Liver (tissue), 8 donors: ENCODE measurements at regions not wholly inside any gene's neighbourhood (a gene's known extent, or its start where the extent isn't known, plus 50 kb on each side); places are given as distances from the start of the nearest gene placed in this dataset.

ENCODE experiments used
- DNase-seq: peaks from one replicate; pipeline ENCODE4 v3.0.0-alpha.2; 2017; ENCODE audit warnings: low spot score
- H3K27ac ChIP-seq, 2 donors: one replicate each; pipeline ENCODE4 v1.7.0; 2013; ENCODE audit warnings: inconsistent platforms in 2 of 2, low read length in 2 of 2, control low read depth in 1 of 2, low read depth in 1 of 2, mild to moderate bottlenecking in 1 of 2
- H3K27me3 ChIP-seq, 4 donors: one replicate each; pipeline versions ENCODE4 v1.6.1 to v1.7.0; 2013; ENCODE audit warnings: low read length in 3 of 4, inconsistent platforms in 1 of 4, mild to moderate bottlenecking in 1 of 4, moderate library complexity in 1 of 4; ENCODE audit not compliant: control insufficient read depth in 4 of 4, insufficient read depth in 4 of 4
- H3K36me3 ChIP-seq, 4 donors: one replicate each; pipeline versions ENCODE4 v1.6.1 to v1.7.0; 2013; ENCODE audit warnings: low read length in 3 of 4, mild to moderate bottlenecking in 3 of 4, low read depth in 1 of 4, moderate library complexity in 1 of 4; ENCODE audit not compliant: control insufficient read depth in 4 of 4, insufficient read depth in 3 of 4
- H3K4me1 ChIP-seq, 4 donors: one replicate each; pipeline versions ENCODE4 v1.6.1 to v1.7.0; 2013; ENCODE audit warnings: low read length in 3 of 4, mild to moderate bottlenecking in 3 of 4, moderate library complexity in 1 of 4; ENCODE audit not compliant: control insufficient read depth in 4 of 4, insufficient read depth in 4 of 4
- H3K4me3 ChIP-seq, 3 donors: one replicate each; pipeline versions ENCODE4 v1.6.1 to v1.7.0; 2013; ENCODE audit warnings: low read length in 3 of 3, control low read depth in 1 of 3, low read depth in 1 of 3, mild to moderate bottlenecking in 1 of 3
- H3K9ac ChIP-seq, 2 donors: one replicate each; pipeline ENCODE4 v1.7.0; 2013; ENCODE audit warnings: low read length in 2 of 2, mild to moderate bottlenecking in 2 of 2, moderate library complexity in 2 of 2, control low read depth in 1 of 2, low read depth in 1 of 2
- H3K9me3 ChIP-seq, 4 donors: one replicate each; pipeline versions ENCODE4 v1.6.1 to v1.7.0; 2013; ENCODE audit warnings: low read length in 3 of 4; ENCODE audit not compliant: control insufficient read depth in 4 of 4
- EGR1 ChIP-seq, 2 donors: IDR thresholded peaks; 2 replicates each; pipeline ENCODE4 v1.6.1; 2016 to 2018; ENCODE audit warnings: antibody characterized with exemption in 2 of 2, low read depth in 2 of 2
- FOXA1 ChIP-seq: IDR thresholded peaks from 2 replicates; pipeline ENCODE4 v1.6.1; 2016; ENCODE audit warnings: antibody characterized with exemption
- FOXA2 ChIP-seq: IDR thresholded peaks from 2 replicates; pipeline ENCODE4 v1.6.1; 2016; ENCODE audit warnings: antibody characterized with exemption
- GABPA ChIP-seq, 2 donors: IDR thresholded peaks in 1 of 2; conservative IDR thresholded peaks in 1 of 2; 2 replicates each; pipeline ENCODE4 v1.6.1; 2016; ENCODE audit warnings: antibody characterized with exemption in 2 of 2, mild to moderate bottlenecking in 1 of 2, moderate library complexity in 1 of 2
- HNF4A ChIP-seq, 2 donors: conservative IDR thresholded peaks; 2 replicates each; pipeline ENCODE4 v1.6.1; 2016; ENCODE audit warnings: antibody characterized with exemption in 2 of 2, mild to moderate bottlenecking in 2 of 2
- HNF4G ChIP-seq: IDR thresholded peaks from 2 replicates; pipeline ENCODE4 v1.6.1; 2016; ENCODE audit warnings: antibody characterized with exemption
- JUND ChIP-seq, 2 donors: IDR thresholded peaks; 2 replicates each; pipeline ENCODE4 v1.6.1; 2016; ENCODE audit warnings: antibody characterized with exemption in 2 of 2
- NR2F2 ChIP-seq: IDR thresholded peaks from 2 replicates; pipeline ENCODE4 v1.6.1; 2016; ENCODE audit warnings: antibody characterized with exemption
- RAD21 ChIP-seq, 2 donors: IDR thresholded peaks; 2 replicates each; pipeline ENCODE4 v1.6.1; 2016; ENCODE audit warnings: antibody characterized with exemption in 2 of 2, mild to moderate bottlenecking in 2 of 2
- RXRA ChIP-seq, 2 donors: IDR thresholded peaks; 2 replicates each; pipeline ENCODE4 v1.6.1; 2017 to 2018; ENCODE audit warnings: antibody characterized with exemption in 2 of 2, mild to moderate bottlenecking in 1 of 2
- SP1 ChIP-seq: IDR thresholded peaks from 2 replicates; pipeline ENCODE4 v1.6.1; 2018; ENCODE audit warnings: antibody characterized with exemption, mild to moderate bottlenecking
- TAF1 ChIP-seq: conservative IDR thresholded peaks from 2 replicates; pipeline ENCODE4 v1.6.1; 2016; ENCODE audit warnings: antibody characterized with exemption, mild to moderate bottlenecking
- YY1 ChIP-seq: IDR thresholded peaks from 2 replicates; pipeline ENCODE4 v1.6.1; 2016; ENCODE audit warnings: antibody characterized with exemption, mild to moderate bottlenecking
- WGBS: extraction: QIAGEN DNeasy Blood & Tissue Kit; methylation state at CpG from one replicate; pipeline ENCODE4 v1.1.7; 2013; 5-methylcytosine and 5-hydroxymethylcytosine counted together
- TF ChIP-seq, protein P1 (sequence below): IDR thresholded peaks from 2 replicates; pipeline ENCODE4 v1.6.1; 2016; ENCODE audit warnings: antibody characterized with exemption
- TF ChIP-seq, protein P2 (sequence below): IDR thresholded peaks from 2 replicates; pipeline ENCODE4 v1.6.1; 2016; ENCODE audit warnings: antibody characterized with exemption
- TF ChIP-seq, protein P3 (sequence below): fragments of 150-350 bp; IDR thresholded peaks from 2 replicates; pipeline ENCODE4 v1.5.1; 2017; ENCODE audit warnings: improper control_type of control experiment, low read depth, low read length; ENCODE audit not compliant: missing input control
- TF ChIP-seq, protein P4 (sequence below): IDR thresholded peaks from 2 replicates; pipeline ENCODE4 v1.6.1; 2016; ENCODE audit warnings: antibody characterized with exemption, mild to moderate bottlenecking
- donor health status: healthy.
- donor health status: healthy.
- donor health status: healthy.
- donor health status: healthy.
- donor health status: healthy.

DNA sequence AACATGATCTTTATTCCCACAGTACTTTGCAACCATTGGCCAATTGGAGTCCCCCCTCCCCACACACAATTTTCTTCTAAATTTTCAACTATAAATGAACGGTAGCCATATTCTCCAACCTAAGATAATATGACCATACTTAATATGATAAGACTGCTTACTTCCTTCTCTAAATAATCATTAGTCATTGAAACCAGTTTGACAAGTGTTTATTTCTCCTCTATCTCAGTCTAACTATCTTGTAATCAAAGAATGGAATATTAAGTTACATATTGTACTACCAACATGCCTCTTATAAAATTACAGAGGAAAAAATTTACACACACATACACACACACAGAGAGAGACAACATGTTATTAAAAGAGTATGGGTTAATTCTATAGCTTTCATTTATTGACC lies 567.4 kb upstream of the TMPRSS15 start:
- TF ChIP-seq NR2F2 (no peak), GABPA (IDR thresholded peaks at IDR 0.05 in 1 of 2, conservative IDR thresholded peaks at IDR 0.05 in 1 of 2) (no peak), HNF4G (no peak), RXRA (IDR thresholded peaks at IDR 0.05) (no peak), YY1 (no peak), RAD21 (IDR thresholded peaks at IDR 0.05) (no peak), SP1 (no peak), TAF1 (no peak), FOXA1 (no peak), FOXA2 (no peak), HNF4A (conservative IDR thresholded peaks at IDR 0.05) (no peak), EGR1 (IDR thresholded peaks at IDR 0.05; ENCODE audit: low read depth in 2 of 2) (no peak)
- TF ChIP-seq, protein P1, sequence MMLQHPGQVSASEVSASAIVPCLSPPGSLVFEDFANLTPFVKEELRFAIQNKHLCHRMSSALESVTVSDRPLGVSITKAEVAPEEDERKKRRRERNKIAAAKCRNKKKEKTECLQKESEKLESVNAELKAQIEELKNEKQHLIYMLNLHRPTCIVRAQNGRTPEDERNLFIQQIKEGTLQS, result no peak
- TF ChIP-seq, protein P2, sequence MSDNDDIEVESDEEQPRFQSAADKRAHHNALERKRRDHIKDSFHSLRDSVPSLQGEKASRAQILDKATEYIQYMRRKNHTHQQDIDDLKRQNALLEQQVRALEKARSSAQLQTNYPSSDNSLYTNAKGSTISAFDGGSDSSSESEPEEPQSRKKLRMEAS, result no peak
- TF ChIP-seq, protein P3, sequence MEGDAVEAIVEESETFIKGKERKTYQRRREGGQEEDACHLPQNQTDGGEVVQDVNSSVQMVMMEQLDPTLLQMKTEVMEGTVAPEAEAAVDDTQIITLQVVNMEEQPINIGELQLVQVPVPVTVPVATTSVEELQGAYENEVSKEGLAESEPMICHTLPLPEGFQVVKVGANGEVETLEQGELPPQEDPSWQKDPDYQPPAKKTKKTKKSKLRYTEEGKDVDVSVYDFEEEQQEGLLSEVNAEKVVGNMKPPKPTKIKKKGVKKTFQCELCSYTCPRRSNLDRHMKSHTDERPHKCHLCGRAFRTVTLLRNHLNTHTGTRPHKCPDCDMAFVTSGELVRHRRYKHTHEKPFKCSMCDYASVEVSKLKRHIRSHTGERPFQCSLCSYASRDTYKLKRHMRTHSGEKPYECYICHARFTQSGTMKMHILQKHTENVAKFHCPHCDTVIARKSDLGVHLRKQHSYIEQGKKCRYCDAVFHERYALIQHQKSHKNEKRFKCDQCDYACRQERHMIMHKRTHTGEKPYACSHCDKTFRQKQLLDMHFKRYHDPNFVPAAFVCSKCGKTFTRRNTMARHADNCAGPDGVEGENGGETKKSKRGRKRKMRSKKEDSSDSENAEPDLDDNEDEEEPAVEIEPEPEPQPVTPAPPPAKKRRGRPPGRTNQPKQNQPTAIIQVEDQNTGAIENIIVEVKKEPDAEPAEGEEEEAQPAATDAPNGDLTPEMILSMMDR, result no peak
- TF ChIP-seq, protein P4, sequence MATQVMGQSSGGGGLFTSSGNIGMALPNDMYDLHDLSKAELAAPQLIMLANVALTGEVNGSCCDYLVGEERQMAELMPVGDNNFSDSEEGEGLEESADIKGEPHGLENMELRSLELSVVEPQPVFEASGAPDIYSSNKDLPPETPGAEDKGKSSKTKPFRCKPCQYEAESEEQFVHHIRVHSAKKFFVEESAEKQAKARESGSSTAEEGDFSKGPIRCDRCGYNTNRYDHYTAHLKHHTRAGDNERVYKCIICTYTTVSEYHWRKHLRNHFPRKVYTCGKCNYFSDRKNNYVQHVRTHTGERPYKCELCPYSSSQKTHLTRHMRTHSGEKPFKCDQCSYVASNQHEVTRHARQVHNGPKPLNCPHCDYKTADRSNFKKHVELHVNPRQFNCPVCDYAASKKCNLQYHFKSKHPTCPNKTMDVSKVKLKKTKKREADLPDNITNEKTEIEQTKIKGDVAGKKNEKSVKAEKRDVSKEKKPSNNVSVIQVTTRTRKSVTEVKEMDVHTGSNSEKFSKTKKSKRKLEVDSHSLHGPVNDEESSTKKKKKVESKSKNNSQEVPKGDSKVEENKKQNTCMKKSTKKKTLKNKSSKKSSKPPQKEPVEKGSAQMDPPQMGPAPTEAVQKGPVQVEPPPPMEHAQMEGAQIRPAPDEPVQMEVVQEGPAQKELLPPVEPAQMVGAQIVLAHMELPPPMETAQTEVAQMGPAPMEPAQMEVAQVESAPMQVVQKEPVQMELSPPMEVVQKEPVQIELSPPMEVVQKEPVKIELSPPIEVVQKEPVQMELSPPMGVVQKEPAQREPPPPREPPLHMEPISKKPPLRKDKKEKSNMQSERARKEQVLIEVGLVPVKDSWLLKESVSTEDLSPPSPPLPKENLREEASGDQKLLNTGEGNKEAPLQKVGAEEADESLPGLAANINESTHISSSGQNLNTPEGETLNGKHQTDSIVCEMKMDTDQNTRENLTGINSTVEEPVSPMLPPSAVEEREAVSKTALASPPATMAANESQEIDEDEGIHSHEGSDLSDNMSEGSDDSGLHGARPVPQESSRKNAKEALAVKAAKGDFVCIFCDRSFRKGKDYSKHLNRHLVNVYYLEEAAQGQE, result no peak
- Histone ChIP-seq H3K36me3 (no peaks in the 10 kb centered on the region), H3K27ac (no peak overlapping the region), H3K9me3 (no peaks in the 10 kb centered on the region), H3K4me1 (no peaks in the 10 kb centered on the region), H3K9ac (no peak overlapping the region), H3K4me3 (no peak overlapping the region), H3K27me3 (no peaks in the 10 kb centered on the region)
- no peak for DNase-seq
- 35% methylated on average over 1 of the region's 1 CpG for WGBS

DNA sequence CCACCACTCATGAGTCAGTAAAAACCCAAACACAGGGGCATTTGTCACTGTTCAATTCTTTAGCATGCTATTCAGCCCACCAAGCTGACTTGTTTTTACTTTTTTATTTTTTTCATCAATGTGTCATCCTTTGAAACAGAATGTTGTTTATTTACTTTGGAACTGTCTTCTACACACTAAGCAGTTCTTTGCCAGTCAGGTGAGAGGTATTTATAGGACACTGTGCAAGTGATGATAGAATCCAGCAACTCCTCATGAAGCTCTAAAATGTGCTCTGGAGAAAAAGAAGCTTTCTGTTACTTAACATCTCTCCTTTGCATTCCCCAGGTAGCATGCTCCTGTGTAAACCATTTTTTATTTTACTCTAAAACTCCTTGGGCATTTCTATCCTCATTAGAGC lies 582.0 kb upstream of the TMPRSS15 start:
- H3K4me3 ChIP-seq, result no peak overlapping the region
- no peak overlapping the region for H3K9ac ChIP-seq
- no peaks in the 10 kb centered on the region for H3K27me3 ChIP-seq
- no peaks in the 10 kb centered on the region for H3K36me3 ChIP-seq
- DNase-seq, result no peak
- peaks cover 0 to 5% (median 1%) of the 10 kb centered on the region in 4 donors for H3K9me3 ChIP-seq
- H3K27ac ChIP-seq, result no peak overlapping the region
- no peaks in the 10 kb centered on the region for H3K4me1 ChIP-seq
- no peak for TF ChIP-seq EGR1 (IDR thresholded peaks at IDR 0.05; ENCODE audit: low read depth in 2 of 2)
- no peak for TF ChIP-seq NR2F2
- TF ChIP-seq SP1, result no peak
- no peak for TF ChIP-seq RXRA (IDR thresholded peaks at IDR 0.05)
- TF ChIP-seq, protein P2, result no peak
- TF ChIP-seq, protein P1, result no peak
- TF ChIP-seq HNF4A (conservative IDR thresholded peaks at IDR 0.05), result no peak
- TF ChIP-seq, protein P3, result no peak
- TF ChIP-seq FOXA1, result no peak
- no peak for TF ChIP-seq TAF1
- no peak for TF ChIP-seq JUND (IDR thresholded peaks at IDR 0.05)
- TF ChIP-seq, protein P4, result no peak
- no peak for TF ChIP-seq HNF4G
- no peak for TF ChIP-seq RAD21 (IDR thresholded peaks at IDR 0.05)
